ENCODE measurements at regions not wholly inside any gene's neighbourhood (a gene's known extent, or its start where the extent isn't known, plus 50 kb on each side); places are given as distances from the start of the nearest gene placed in this dataset.

DNA sequence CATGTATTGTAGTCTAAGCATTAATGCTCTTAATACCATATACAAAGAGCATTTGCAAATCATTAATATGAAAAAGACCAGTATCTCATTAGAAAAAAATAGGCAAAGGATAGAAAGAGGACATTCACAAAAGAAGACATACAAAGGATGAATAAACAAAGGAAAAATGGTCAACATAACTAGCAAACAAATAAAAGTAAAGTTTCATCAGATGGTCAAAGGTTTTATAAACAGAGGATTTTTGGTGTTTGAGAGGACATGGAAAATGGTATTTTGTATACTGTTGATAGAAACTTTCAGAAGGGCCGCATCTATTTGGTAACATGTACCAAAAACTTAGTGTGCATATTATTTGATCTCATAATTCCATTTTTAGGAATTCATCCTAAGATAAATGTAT, 414.8 kb downstream of the PIK3R1 start:
- no peak overlapping the region for H3K27ac ChIP-seq (ENCODE audit: low read depth, low read length)
- no peaks in the 10 kb centered on the region for H3K9me3 ChIP-seq (ENCODE audit: control insufficient read depth in 5 of 5, low read length in 5 of 5)
- H3K36me3 ChIP-seq (ENCODE audit: control insufficient read depth in 5 of 5, insufficient read depth in 5 of 5, low read length in 5 of 5), result no peaks in the 10 kb centered on the region
- no peak overlapping the region for H3K9ac ChIP-seq (ENCODE audit: low read length in 5 of 5)
- no peaks in the 10 kb centered on the region for H3K4me1 ChIP-seq (ENCODE audit: control insufficient read depth in 5 of 5, insufficient read depth in 5 of 5, low read length in 5 of 5)
- H3K4me3 ChIP-seq (ENCODE audit: low read depth in 1 of 5, low read length in 5 of 5), result no peak overlapping the region
- no peaks in the 10 kb centered on the region for H3K27me3 ChIP-seq (ENCODE audit: control insufficient read depth in 5 of 5, insufficient read depth in 4 of 5, low read length in 5 of 5)

GRCh38 chr5:68631884-68632283, 416.3 kb downstream of the PIK3R1 start:
- H3K27ac ChIP-seq (ENCODE audit: low read depth, low read length), result no peak overlapping the region
- no peak overlapping the region for H3K4me3 ChIP-seq (ENCODE audit: low read depth in 1 of 5, low read length in 5 of 5)
- H3K27me3 ChIP-seq (ENCODE audit: control insufficient read depth in 5 of 5, insufficient read depth in 4 of 5, low read length in 5 of 5), result no peaks in the 10 kb centered on the region
- no peak overlapping the region for H3K9ac ChIP-seq (ENCODE audit: low read length in 5 of 5)
- H3K9me3 ChIP-seq (ENCODE audit: control insufficient read depth in 5 of 5, low read length in 5 of 5), result no peaks in the 10 kb centered on the region
- no peaks in the 10 kb centered on the region for H3K36me3 ChIP-seq (ENCODE audit: control insufficient read depth in 5 of 5, insufficient read depth in 5 of 5, low read length in 5 of 5)
- H3K4me1 ChIP-seq (ENCODE audit: control insufficient read depth in 5 of 5, insufficient read depth in 5 of 5, low read length in 5 of 5), result no peaks in the 10 kb centered on the region

DNA sequence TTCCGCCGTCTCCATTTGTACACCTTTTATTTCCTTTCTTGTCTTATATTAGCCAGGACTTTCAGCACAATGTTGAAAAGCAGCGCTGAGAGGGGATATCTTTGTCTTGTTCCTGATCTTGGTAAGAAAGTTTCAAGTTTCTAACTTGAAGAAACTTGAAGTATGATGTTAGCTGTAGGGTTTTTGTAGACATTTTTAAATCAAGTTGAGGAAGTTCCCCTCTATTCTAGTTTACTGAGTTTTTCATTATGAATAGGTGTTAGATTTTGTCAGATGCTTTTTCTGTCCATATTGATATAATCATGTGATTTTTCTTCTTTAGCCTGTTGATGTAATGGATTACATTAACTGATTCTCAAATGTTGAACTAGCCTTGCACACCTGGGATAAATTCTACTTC, 425.7 kb downstream of the PIK3R1 start:
- H3K4me1 ChIP-seq (ENCODE audit: control insufficient read depth in 5 of 5, insufficient read depth in 5 of 5, low read length in 5 of 5), result peaks cover 0 to 23% (median 14%) of the 10 kb centered on the region in 5 donors
- no peak overlapping the region for H3K4me3 ChIP-seq (ENCODE audit: low read depth in 1 of 5, low read length in 5 of 5)
- no peaks in the 10 kb centered on the region for H3K27me3 ChIP-seq (ENCODE audit: control insufficient read depth in 5 of 5, insufficient read depth in 4 of 5, low read length in 5 of 5)
- H3K9me3 ChIP-seq (ENCODE audit: control insufficient read depth in 5 of 5, low read length in 5 of 5), result no peaks in the 10 kb centered on the region
- H3K9ac ChIP-seq (ENCODE audit: low read length in 5 of 5), result no peak overlapping the region
- no peaks in the 10 kb centered on the region for H3K36me3 ChIP-seq (ENCODE audit: control insufficient read depth in 5 of 5, insufficient read depth in 5 of 5, low read length in 5 of 5)
- no peak overlapping the region for H3K27ac ChIP-seq (ENCODE audit: low read depth, low read length)

DNA sequence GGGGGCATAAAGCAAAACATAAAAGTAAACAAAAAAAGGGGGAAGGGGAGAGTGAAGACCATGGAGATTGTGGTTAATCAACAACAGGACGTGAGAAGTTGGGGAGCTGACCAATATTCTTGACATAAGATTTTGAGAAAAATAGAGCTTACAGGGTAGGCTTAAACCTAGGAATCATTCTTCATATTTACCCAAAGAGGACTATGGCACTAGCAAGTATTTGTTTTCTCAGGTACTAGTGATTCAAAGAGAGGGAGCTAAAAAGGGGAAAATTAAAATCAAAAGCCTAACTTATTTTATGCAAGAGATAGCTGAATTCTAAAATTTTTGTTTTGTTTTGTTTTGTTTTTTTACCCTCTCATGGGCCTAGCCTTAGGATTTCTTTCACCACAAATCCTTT, 427.5 kb downstream of the PIK3R1 start:
- Histone ChIP-seq H3K9me3 (ENCODE audit: control insufficient read depth in 5 of 5, low read length in 5 of 5) (no peaks in the 10 kb centered on the region), H3K4me1 (ENCODE audit: control insufficient read depth in 5 of 5, insufficient read depth in 5 of 5, low read length in 5 of 5) (peaks cover 0 to 27% (median 18%) of the 10 kb centered on the region in 5 donors), H3K9ac (ENCODE audit: low read length in 5 of 5) (no peak overlapping the region), H3K27me3 (ENCODE audit: control insufficient read depth in 5 of 5, insufficient read depth in 4 of 5, low read length in 5 of 5) (no peaks in the 10 kb centered on the region), H3K4me3 (ENCODE audit: low read depth in 1 of 5, low read length in 5 of 5) (no peak overlapping the region), H3K27ac (ENCODE audit: low read depth, low read length) (no peak overlapping the region), H3K36me3 (ENCODE audit: control insufficient read depth in 5 of 5, insufficient read depth in 5 of 5, low read length in 5 of 5) (no peaks in the 10 kb centered on the region)

GRCh38 chr5:68644971-68645370, 429.4 kb downstream of the PIK3R1 start:
- Histone ChIP-seq H3K27ac (ENCODE audit: low read depth, low read length) (peak overlapping the region; percentile 14), H3K27me3 (ENCODE audit: control insufficient read depth in 5 of 5, insufficient read depth in 4 of 5, low read length in 5 of 5) (no peaks in the 10 kb centered on the region), H3K9ac (ENCODE audit: low read length in 5 of 5) (no peak overlapping the region), H3K4me1 (ENCODE audit: control insufficient read depth in 5 of 5, insufficient read depth in 5 of 5, low read length in 5 of 5) (peaks cover 0 to 30% (median 19%) of the 10 kb centered on the region in 5 donors), H3K4me3 (ENCODE audit: low read depth in 1 of 5, low read length in 5 of 5) (no peak overlapping the region), H3K36me3 (ENCODE audit: control insufficient read depth in 5 of 5, insufficient read depth in 5 of 5, low read length in 5 of 5) (no peaks in the 10 kb centered on the region), H3K9me3 (ENCODE audit: control insufficient read depth in 5 of 5, low read length in 5 of 5) (no peaks in the 10 kb centered on the region)

DNA sequence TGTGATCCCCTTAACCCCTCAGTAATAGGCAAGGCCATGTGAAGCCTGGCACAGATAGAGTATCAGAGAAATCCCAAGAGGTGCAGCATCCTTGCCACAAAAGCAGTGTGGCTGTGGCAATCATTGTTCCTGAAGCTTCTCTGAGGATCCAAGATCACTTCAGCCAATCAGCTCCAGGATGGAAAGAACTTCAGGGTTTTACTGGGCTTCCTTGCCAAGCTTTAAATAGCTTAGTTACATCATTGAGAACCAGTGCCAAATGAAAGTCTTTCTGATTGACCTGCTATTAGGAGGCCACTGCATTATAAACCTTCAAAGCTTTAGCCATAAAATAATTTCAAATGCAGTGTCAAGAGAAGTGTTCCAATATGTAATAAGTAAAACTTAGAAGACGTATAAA, 430.6 kb downstream of the PIK3R1 start:
- Histone ChIP-seq H3K27me3 (ENCODE audit: control insufficient read depth in 5 of 5, insufficient read depth in 4 of 5, low read length in 5 of 5) (no peaks in the 10 kb centered on the region), H3K4me1 (ENCODE audit: control insufficient read depth in 5 of 5, insufficient read depth in 5 of 5, low read length in 5 of 5) (peaks cover 0 to 38% (median 28%) of the 10 kb centered on the region in 5 donors), H3K4me3 (ENCODE audit: low read depth in 1 of 5, low read length in 5 of 5) (no peak overlapping the region), H3K27ac (ENCODE audit: low read depth, low read length) (no peak overlapping the region), H3K9ac (ENCODE audit: low read length in 5 of 5) (no peak overlapping the region), H3K9me3 (ENCODE audit: control insufficient read depth in 5 of 5, low read length in 5 of 5) (no peaks in the 10 kb centered on the region), H3K36me3 (ENCODE audit: control insufficient read depth in 5 of 5, insufficient read depth in 5 of 5, low read length in 5 of 5) (no peaks in the 10 kb centered on the region)

DNA sequence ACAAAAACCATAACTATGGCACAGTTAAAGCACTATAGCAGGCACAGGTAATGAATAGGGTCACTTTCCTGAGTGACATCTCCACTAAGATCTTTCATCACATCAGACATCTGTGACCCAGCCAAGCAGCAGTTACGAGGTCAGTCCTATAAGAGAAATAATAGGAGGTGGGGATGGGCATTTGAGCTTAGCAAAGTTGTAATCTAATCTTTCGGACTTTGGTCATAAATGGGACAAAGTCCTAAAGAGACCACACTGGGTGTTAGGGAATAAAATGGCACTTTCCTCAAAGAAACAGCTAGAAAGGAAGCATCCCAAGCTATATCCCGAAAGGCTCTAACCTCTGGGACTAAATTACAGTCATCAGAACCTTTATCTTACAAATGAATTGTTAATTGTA, 432.2 kb downstream of the PIK3R1 start:
- Histone ChIP-seq H3K27me3 (ENCODE audit: control insufficient read depth in 5 of 5, insufficient read depth in 4 of 5, low read length in 5 of 5) (no peaks in the 10 kb centered on the region), H3K4me1 (ENCODE audit: control insufficient read depth in 5 of 5, insufficient read depth in 5 of 5, low read length in 5 of 5) (peaks cover 0 to 48% (median 40%) of the 10 kb centered on the region in 5 donors), H3K36me3 (ENCODE audit: control insufficient read depth in 5 of 5, insufficient read depth in 5 of 5, low read length in 5 of 5) (no peaks in the 10 kb centered on the region), H3K4me3 (ENCODE audit: low read depth in 1 of 5, low read length in 5 of 5) (no peak overlapping the region), H3K9ac (ENCODE audit: low read length in 5 of 5) (no peak overlapping the region), H3K9me3 (ENCODE audit: control insufficient read depth in 5 of 5, low read length in 5 of 5) (no peaks in the 10 kb centered on the region), H3K27ac (ENCODE audit: low read depth, low read length) (no peak overlapping the region)

- Histone ChIP-seq H3K4me3 (ENCODE audit: low read depth in 1 of 5, low read length in 5 of 5) (no peak overlapping the region), H3K36me3 (ENCODE audit: control insufficient read depth in 5 of 5, insufficient read depth in 5 of 5, low read length in 5 of 5) (no peaks in the 10 kb centered on the region), H3K27me3 (ENCODE audit: control insufficient read depth in 5 of 5, insufficient read depth in 4 of 5, low read length in 5 of 5) (no peaks in the 10 kb centered on the region), H3K27ac (ENCODE audit: low read depth, low read length) (no peak overlapping the region), H3K9ac (ENCODE audit: low read length in 5 of 5) (no peak overlapping the region), H3K9me3 (ENCODE audit: control insufficient read depth in 5 of 5, low read length in 5 of 5) (no peaks in the 10 kb centered on the region), H3K4me1 (ENCODE audit: control insufficient read depth in 5 of 5, insufficient read depth in 5 of 5, low read length in 5 of 5) (peaks cover 0 to 47% (median 41%) of the 10 kb centered on the region in 5 donors)
Measured at GRCh38 chr5:68648944-68649857, 433.6 kb downstream of the PIK3R1 start.

- H3K27me3 ChIP-seq (ENCODE audit: control insufficient read depth in 5 of 5, insufficient read depth in 4 of 5, low read length in 5 of 5), result no peaks in the 10 kb centered on the region
- H3K9ac ChIP-seq (ENCODE audit: low read length in 5 of 5), result no peak overlapping the region
- H3K4me3 ChIP-seq (ENCODE audit: low read depth in 1 of 5, low read length in 5 of 5), result no peak overlapping the region
- H3K9me3 ChIP-seq (ENCODE audit: control insufficient read depth in 5 of 5, low read length in 5 of 5), result no peaks in the 10 kb centered on the region
- H3K36me3 ChIP-seq (ENCODE audit: control insufficient read depth in 5 of 5, insufficient read depth in 5 of 5, low read length in 5 of 5), result no peaks in the 10 kb centered on the region
- peaks cover 1 to 34% (median 27%) of the 10 kb centered on the region in 5 donors for H3K4me1 ChIP-seq (ENCODE audit: control insufficient read depth in 5 of 5, insufficient read depth in 5 of 5, low read length in 5 of 5)
- H3K27ac ChIP-seq (ENCODE audit: low read depth, low read length), result peak overlapping the region; percentile 38
Measured at GRCh38 chr5:68652534-68652965, 437.0 kb downstream of the PIK3R1 start.

GRCh38 chr5:68653471-68653870, 437.9 kb downstream of the PIK3R1 start:
- Histone ChIP-seq H3K4me1 (ENCODE audit: control insufficient read depth in 5 of 5, insufficient read depth in 5 of 5, low read length in 5 of 5) (peaks cover 1 to 42% (median 35%) of the 10 kb centered on the region in 5 donors), H3K9ac (ENCODE audit: low read length in 5 of 5) (no peak overlapping the region), H3K27ac (ENCODE audit: low read depth, low read length) (no peak overlapping the region), H3K27me3 (ENCODE audit: control insufficient read depth in 5 of 5, insufficient read depth in 4 of 5, low read length in 5 of 5) (no peaks in the 10 kb centered on the region), H3K4me3 (ENCODE audit: low read depth in 1 of 5, low read length in 5 of 5) (no peak overlapping the region), H3K36me3 (ENCODE audit: control insufficient read depth in 5 of 5, insufficient read depth in 5 of 5, low read length in 5 of 5) (no peaks in the 10 kb centered on the region), H3K9me3 (ENCODE audit: control insufficient read depth in 5 of 5, low read length in 5 of 5) (no peaks in the 10 kb centered on the region)

All from subcutaneous abdominal adipose tissue (tissue), 5 donors.